SHP77 treated with DMSO at 0.1 percent for 48 hours (cell line): ENCODE measurements at regions not wholly inside any gene's neighbourhood (a gene's known extent, or its start where the extent isn't known, plus 50 kb on each side); places are given as distances from the start of the nearest gene placed in this dataset.
"Not testable (repeated sequence)": the region's sequence is repeated elsewhere in the genome, so short reads cannot be mapped to it uniquely, and the experiment has no call there.

ENCODE experiments used
- DNase-seq: peaks from one replicate; lab custom pipeline; 2025; lab: John Stamatoyannopoulos, UW

DNA sequence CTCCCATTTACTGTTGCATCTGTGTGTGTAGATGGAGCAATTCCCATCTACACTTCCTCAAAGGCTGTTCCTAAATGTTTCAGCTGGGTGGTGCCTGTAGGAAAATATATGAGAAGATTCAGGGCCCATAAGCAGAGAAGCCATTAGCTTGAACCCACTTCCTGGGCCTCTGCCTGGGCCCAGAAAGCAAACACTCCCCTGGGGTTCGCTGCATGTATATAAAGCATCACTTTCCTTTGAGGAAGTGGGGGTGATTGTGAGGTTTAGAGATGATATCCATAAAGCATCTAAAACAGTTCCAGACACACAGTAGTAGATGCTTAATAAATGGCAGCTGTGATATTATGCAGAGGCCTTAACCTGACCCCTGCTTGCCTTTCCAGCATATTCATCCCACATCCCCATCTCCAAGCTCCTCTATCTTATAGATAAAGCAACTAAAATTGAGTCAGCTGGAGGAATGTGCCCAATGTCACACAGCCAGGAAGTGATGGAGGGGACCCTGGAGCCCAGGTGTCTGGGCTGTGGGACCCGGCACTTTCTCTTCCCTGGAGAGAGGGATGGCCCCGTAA, 280.0 kb upstream of the CRY1 start:
- no peak for DNase-seq

DNA sequence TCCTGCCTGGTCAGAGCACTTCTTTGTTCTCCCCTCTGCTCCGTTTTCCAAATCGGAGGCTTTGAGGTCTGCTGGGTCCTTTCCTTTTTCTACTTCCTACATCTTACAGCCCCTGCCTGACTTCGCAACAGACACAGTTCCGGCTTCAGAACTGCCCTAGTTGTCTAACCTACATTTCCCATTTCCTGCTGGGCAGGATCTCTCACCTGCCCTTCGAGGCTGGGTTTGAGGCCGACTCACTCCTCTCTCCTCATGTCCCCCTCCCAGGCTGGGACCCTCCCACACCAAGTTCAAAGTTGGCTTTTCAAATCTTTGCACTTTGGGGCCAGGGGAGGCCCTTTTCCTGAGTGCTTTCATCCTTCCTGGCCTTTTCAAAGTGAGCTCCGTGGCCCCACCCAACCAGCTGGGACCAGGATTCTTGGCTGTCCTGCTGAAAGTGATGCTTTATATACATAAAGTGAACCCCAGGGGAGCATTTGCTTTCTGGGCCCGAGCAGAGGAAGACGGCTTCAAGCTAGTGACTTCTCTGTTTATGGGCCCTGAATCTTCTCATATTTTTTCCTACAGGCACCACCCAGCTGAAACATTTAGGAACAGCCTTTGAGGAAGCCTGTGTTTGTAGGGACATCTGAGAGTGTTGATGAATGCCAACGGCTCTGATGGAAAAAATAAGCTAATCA, 281.0 kb upstream of the CRY1 start:
- DNase-seq: no peak

DNA sequence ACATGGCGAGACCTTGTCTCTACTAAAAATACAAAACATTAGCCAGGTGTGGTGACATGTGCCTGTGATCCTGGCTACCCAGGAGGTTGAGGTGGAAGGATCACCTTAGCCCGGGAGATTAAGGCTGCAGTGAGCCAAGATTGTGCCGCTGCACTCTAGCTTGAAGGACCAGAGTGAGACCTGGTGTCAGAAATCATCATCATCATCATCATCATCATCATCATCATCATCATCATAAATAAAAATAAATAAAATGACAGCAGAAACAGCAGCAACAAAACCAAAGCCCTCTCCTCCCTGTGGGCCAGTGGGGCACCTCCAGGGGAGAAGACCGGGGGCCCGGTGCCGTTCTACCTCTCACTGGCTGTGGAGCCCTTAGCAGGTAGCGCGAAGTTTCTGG, 281.9 kb upstream of the CRY1 start:
- DNase-seq: no peak

DNA sequence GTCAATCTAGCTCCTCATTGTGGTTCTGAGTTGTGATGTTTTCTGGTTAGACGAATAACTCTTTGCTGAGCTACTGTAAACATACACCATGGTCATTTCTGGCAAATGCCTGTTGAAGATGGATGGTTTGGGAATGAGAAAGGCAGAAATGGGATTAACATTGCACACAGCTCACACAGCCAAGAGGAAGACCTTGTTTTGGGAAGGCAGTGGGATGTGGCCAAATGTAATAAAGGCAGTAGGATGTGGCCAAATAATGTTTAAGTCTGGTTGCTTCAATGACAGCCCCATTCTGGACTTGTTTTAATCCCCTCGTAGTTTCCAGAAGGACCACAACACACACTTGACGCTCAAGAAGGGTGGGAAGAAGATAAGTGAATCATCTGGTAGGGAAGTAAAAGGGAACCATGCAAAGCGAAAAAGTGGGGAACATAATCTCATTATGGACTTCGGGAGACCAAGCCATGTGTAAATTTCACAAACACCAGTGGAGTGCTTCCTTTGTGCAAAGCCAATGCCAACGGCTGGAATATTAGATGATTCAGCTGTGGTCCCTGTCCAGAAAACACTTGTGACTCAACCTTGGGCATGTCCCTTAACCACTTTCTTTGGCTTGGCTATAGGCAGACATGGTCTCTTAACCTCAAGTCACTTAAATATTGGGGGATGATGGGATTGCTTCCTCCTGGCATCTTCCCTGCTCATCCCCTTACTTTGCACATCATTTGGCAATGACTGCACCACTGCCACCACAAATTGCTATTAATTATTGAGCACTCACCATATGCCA, 284.4 kb upstream of the CRY1 start:
- no peak for DNase-seq

DNA sequence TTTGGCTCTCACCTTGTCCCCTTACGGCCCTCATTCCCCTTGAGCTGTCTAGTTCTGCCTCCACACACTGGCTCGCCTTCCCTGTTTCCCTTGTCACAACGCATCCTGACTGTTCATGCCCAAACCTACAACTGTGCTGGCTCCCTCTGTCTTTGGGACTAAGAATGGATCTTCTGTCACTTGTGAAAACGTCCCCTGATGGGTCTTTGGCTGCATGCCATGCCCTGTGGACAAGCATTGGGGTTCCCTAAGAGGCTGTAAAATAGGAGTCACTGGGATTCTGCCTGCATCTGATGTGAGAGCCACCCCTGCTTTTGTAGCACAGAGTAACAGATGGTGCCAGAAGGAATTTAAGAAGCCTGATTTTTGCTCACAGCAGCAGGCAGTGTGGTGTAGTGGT, 285.3 kb upstream of the CRY1 start:
- DNase-seq: no peak

DNA sequence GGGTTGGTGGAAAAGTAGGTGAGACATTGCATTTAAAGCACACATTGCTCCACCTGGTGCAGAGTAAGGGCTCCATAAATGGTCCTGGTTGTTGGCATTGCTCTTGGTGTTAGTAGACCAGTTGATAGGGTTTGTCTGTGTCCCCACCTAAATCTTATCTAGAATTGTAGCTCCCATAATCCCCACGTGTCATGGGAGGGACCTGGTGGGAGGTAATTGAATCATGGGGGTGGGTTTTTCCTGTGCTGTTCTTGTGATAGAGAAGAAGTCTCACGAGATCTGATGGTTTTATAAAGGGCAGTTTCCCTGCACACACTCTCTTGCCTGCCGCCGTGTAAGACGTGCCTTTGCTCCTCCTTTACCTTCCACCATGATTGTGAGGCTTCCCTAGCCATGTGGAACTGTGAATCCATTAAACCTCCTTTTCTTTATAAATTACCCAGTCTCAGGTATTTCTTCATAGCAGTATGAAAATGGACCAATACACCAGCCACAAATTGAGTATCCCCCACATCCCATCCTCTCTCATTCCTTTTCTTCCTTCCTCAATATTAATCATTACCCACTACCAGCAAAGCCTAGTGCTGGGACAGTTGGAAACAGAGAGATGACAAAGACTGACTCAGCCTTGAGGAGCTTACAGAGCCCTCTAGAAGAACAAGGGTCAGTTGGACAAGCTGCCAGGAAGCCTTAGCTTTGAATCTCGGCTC, 285.9 kb upstream of the CRY1 start:
- not testable (repeated sequence) for DNase-seq

DNA sequence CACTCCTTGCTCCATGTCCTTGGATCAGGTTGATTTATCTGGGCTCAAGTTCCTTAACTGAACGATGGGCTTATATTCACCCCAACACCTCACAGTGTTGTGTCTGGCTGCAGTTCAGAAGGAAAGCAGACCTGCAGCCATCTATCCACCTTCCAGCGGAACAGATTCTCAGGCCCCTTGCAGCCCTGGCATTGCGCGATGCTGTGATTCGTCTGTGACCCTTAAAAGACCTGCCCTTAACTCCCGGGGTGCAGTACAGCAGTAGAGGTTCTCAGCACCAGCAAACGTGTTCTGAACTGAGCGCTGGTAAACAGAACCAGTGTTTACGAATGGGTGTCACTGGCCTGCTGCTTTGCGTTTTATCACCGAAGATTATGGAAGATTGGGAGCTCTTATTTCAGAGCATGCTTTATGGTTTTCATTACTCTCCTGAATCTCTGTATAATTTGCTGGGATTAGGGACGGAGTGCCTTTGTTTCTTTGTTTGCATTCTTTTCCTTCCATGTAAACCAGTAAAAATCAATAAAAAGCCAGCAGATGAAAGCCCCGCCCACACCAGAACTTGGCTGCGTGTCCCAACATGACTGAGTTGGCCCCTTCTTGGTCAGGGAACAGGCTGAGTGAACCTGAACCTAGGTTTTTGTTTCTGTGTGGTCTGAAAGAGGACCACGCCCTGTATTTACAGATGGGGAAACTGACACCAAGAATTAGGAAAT, 286.7 kb upstream of the CRY1 start:
- DNase-seq: no peak

DNA sequence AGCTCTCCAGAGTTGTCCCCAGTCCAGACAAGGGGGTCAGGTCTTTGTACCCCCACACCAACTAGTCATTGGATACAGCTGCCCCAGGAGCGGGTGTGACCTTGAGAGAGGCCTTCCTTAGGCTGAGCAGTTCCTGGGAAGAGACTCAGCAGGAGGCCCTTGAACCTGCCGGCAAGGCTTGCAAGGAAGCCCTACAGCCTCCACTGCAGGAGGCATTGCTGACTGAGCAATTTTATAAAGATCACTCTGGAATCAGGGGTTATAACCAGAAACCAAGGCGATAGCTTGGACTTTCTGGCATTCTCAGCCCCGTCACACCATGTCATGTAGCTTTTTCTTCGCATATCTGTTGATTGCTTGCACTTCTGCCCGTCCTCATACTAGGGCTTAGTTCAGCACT, 291.3 kb upstream of the CRY1 start:
- DNase-seq: no peak

DNA sequence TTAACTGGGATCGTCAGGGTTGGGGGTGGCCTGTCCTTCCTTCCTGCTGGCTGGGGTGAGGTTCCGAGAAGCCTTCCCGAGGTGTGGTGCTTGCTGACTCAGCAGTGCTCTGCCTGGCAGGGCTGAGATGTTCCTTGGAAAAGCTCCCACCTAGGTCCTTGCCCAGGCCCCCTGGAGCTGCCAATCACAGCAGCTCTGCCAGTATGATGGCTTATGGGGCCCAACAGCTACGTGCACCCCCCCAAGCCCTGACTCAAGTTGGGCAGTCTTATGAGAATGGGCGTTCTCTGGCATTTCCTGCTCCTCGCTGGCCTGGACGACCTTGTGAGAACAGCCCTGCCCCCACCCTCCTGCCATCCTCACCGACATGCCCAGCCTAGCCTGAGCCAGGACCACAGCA, 292.2 kb upstream of the CRY1 start:
- no peak for DNase-seq

DNA sequence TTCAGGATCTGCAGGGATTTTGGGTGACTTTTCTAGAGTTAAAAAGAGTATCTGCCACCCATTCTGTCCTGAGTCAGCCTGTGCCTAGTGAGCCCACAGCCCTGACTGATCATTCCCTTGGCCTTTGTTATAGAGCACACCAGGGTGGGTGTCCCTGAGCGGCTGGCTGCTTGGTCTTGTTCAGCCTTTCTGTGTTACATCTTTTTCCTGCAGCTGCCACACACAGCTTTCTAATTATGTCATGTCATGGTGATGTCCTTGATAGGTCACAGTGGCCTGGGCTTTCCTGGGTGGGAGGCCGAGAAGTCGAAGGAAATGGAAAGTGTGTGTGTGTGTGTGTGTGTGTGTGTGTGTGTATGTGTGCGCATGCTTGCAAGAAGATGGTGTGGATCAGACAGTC, 293.2 kb upstream of the CRY1 start:
- no peak for DNase-seq

DNA sequence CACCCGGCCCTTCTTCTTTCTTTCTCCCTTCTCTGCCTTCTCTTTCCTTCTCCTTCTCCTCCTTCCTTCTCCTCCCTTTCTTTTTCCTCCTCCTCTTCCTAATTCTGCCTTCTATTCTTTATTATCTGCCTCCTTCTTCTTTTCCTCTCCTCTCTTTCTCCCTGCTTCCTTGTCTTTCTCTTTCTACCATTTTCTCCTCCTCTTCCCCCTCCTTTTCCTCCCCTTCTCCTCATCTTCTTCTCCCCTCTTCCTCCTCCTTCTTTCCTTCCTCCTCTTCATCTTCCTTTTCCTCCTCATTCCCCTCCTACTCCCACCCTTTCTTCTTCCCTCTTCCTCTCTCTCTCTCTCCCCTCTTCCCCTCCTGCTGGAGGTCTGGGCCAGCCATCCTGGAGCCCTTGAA, 294.9 kb upstream of the CRY1 start:
- DNase-seq: no peak

DNA sequence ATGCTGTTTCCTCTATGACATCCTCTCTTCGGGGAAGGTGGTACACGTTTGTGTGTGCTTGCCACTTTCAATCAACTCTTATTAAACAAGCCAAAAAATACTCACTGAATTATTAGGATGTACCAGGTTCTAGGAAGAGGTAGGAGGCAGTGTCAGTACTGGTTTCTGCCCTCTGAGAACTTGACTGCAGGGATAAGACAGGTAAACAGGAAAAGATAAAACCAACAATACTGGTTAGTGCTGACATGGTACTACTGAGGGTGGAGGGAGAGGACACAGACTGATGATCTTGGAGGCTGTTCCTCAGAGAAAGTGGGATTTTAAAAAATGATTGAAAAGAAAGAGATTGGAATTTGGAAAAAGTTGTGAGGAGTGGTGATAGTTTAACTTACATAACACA, 295.2 kb upstream of the PWP1 start:
- DNase-seq: no peak

DNA sequence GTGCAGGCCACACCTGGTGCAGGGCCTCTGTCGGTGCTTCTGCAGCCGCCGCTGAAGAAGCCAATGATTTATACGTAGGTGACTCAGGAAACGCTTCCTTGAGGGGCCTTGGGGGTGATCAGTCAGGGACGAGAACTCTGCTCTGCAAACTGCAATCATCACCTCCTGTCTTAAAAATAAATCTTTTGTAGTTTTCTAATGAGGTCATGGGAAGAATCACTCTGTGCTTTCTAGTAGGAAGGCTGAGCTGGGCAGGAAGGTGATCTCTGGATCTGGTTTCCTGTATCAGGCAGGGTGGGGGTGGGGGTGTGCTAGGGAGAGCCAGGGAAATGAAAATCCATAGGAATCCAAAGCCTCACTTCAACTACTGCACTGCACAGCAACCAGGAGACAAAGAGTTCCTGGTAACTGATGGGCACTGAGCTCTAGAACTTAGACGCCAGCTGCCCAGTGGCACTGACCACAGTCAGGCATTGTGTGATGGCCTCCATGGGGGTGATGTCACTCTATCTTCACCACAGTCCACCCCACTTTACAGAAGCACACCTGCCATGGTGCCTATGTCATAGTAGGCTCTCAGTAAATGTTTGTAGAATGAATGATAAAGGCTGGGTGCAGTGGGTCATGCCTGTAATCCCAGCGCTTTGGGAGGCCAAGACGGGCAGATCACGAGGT, 292.4 kb upstream of the PWP1 start:
- no peak for DNase-seq

DNA sequence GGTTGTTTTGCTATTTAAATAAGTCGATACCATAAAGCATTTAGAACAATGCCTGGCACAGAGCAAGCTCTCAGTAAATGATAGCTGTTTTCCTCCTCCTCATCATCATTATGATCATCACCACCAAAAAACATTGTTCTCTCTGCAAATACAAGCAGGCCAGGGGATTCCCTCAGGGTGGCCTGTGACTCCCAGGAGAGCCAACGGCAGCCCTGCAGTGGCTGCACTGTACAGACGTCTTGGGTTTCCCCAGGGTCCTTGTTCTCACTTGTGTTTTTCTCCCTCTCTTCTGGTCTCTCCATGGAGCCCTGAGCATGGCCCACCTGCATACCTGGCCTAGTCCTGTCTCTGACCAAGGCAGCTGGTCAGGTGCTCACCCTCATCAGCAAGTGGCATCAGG, 290.9 kb upstream of the PWP1 start:
- DNase-seq: no peak

DNA sequence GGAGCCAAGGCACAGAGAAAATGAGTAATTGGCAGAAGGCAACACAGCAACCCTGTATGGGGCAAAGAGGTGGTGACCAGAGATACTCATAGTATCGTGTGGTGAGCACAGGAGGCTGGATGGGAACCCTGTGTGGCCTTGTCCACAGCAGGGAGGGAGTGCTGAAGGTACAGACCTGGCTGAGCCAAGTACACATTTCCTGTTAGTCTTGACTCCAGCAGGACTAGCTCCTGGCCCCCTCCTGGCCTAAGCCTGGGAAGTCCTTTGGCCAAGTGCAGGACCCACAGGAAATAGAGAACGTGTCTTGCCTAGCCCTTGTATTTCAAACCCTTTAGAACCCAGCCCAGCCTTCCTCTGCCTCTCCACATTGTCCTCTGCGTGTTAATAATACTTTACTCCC, 289.8 kb upstream of the PWP1 start:
- DNase-seq: no peak

DNA sequence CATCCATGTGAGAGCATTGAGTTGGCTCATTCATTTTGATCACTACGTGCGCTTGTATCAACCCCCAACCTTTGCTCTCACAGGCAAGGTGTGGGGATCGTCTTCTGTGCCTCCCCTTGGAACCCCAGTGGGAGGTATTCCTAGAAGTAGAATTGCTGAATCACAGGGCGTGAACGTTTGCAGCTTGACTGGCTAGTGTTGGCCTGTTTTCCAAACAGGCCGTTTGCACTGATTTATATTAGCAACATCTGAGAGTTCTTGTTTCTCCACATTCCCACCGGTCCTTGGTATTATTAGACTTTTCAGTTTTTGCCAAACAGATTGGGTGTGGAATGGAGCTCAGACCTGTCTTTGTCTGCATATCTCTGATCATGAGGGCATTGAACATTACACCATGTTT, 288.6 kb upstream of the PWP1 start:
- no peak for DNase-seq

DNA sequence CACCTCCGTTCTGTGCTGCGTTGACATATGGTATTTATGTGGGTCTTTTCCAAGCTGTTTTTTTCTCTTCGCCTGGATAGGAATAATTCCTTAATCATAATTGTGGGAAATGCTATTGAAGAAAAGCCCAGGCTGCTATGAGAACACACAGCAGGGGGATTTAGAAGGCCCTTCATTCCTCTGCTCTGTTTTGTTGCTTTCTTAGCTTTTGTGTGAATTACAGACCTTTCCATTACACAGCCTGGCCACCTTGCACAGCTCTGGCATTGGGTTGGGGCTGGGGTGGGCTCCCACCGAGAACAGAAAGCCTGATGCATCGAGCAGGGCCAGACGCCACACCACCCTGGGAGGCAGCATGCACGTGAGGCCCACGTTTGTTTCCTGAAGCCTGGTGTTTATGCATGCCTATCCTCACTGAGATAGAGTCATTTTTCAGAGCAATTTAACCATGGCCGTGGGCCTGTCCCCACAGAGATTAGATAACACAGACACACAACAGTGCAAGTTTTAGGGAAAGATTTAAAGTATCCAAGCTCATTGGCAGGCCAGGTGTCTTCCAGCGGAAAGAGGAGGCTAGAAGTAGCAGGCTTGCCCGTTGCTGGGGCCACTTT, 287.6 kb upstream of the PWP1 start:
- no peak for DNase-seq

DNA sequence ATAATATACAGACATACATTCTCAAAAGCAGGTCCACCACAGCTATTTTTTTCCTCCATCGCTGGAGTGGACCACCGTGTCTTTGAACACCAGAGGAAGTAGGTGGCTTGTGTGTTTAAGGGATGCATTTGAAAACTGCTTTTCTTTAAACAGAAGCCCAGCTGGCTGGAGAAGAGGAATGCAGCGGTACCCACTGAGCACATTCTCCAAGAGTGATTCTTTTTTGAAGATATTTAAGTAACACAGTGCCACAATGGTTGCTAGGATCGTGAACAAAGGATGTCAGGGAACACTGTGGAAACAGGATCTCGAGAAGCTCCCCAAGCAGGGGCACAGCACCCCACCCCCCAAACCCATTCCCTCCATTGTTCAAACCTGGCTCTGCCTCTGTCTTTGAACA, 286.6 kb upstream of the PWP1 start:
- DNase-seq: no peak

DNA sequence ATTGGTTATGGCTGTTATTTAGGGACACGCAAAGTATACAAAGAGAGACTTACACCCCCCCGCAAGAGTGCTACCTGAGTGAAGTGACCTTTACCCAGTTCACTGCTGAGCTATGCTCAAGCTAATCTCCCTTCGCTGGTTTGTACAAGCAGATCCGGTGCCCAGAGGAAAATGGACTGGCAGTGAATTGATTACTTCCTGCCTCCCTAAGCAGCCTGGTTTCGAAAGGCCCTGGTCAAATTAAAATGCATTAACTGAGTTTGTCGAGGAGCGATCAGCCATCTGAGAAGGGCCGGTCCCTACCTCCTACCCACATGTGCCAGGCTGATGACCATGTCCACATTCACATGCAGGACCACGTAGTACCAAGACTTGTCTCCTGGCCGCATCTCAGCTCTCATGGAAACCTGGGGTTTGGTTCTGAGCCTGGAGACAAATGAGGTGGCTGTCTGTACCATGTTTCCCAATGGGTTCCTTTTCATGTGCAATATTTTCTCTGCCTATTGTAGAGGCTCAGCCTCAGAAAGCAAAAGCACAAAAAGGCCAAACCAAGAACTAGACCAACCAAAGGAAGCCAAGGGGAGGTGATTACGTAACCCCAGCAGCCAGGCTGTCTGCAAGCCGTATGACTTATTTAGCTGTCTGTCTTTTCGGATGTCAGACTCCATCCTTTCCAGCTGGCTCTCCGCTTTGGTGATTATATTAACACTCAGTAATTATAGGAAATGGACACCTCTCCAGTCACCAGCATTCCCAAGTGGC, 284.7 kb upstream of the PWP1 start:
- DNase-seq: no peak
